Activated CD8-positive, alpha-beta memory T cell treated with anti-CD3 and anti-CD28 coated beads for 48 hours (primary cell): ENCODE measurements at regions not wholly inside any gene's neighbourhood (a gene's known extent, or its start where the extent isn't known, plus 50 kb on each side); places are given as distances from the start of the nearest gene placed in this dataset.
"Not testable (repeated sequence)": the region's sequence is repeated elsewhere in the genome, so short reads cannot be mapped to it uniquely, and the experiment has no call there.

Experiments used
- DNase-seq, 3 experiments: peaks; one replicate each; pipeline ENCODE4 v3.0.0-alpha.2; 2020; ENCODE audit warnings: low read depth in 2 of 3, low spot score in 2 of 3

- DNase-seq: no peak
Measured at GRCh38 chr2:2805263-2805662, 474.2 kb upstream of the MYT1L start.

DNA sequence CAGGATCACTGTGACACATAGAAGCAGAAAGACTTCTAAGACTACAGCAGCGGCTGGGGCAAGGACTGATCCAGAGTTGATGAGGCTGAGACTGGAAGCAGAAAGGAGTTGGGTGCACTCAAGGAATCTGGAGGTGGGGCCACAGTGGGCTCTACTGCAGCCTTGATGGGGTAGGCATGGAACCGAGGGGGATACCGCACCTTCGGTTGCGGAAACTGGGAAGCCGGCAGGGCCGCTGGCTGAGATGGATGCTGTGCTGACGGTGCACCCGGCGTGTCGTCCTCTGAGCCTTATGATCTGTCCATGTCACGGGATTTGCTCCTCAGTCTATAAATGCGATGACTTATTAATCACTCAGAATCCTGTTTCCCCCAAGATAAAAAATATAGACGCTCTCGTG is 473.5 kb upstream of the MYT1L start:
- DNase-seq: no peak

DNA sequence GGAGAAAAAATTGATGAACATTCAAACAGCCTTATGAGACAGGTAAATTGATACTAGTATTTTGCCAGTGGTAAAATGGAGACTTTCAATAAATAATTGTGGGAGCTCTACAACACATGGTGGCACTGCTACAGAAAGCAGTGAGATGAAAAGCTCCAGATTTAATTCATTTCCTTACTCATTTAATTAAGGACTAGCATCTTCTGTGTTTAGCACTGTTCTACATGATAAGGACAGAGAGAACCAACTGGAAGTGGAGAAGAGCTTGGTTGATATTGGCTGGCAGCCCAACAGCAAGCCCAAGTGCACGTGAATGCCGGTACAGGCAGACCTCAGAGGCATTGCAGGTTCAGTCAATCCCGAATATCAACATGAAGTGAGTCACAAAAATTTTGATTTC is 470.4 kb upstream of the MYT1L start:
- DNase-seq: no peak

- DNase-seq: no peak
Measured at GRCh38 chr2:2800697-2801096, 469.6 kb upstream of the MYT1L start.

DNA sequence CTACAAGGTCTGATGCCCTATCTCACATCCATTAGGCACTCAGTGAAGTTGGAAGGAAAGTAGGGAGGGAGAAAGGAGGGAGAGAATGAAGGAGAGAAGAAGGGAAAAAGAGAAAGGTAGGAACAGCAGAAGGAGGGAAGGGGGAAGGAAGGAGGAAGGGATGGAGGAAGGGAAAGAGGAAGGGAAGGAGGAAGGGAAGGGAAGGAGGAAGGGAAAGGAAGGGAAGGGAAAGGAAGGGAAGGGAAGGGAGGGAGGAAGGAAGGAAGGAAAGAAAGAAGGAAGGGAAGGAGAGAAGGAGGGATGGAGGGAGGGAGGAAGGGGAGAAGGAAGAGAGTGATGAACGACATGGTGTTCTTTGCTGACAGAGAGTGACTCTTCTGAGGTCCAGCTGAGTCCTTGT is 468.9 kb upstream of the MYT1L start:
- no peak for DNase-seq

DNA sequence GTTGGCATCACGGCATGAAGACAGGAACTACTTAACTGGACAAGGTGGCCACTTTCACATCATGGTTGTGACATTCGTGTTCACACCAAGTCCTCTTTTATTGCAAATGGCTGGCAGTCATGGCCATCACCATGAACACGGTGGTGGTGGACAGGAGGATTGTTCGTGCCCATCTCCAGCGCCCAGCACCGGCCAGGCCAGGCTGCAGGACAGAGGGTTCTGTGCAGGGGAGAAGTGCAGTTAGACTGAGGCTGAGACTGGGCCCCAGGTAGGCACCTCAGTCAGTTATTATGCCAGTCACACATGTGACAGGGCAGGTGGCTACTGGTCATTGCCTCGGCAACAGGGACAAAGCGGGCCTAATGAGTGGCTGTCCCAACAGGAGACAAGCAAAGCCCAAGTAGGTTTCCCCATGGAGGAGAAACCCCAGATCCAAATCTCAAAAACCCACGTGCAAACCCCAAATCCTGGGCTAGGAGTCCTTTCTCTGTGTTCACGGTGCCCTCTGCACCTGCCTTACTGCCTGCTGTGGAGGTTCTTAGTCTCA is 468.1 kb upstream of the MYT1L start:
- no peak for DNase-seq

GRCh38 chr2:2798337-2798736 is 467.3 kb upstream of the MYT1L start:
- no peak for DNase-seq

DNA sequence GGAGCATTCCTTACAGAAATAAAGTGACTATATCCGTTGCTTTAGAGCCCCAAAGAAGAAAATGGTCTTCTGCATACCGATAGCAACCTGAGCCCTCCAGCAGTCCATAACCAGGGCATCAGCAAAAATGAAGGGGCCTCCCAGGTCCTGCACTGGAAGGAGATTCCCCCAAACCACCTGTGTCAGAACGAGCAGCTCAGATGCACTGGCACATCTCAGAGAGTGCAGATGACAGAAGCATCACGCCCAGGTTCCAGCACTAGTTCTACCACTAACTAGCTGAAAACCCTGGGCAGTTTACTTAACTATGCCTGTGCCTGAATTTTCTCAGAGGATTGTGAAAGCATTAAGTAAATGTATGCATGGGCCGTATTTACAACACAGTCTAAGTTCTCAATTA is 466.7 kb upstream of the MYT1L start:
- DNase-seq: no peak

DNA sequence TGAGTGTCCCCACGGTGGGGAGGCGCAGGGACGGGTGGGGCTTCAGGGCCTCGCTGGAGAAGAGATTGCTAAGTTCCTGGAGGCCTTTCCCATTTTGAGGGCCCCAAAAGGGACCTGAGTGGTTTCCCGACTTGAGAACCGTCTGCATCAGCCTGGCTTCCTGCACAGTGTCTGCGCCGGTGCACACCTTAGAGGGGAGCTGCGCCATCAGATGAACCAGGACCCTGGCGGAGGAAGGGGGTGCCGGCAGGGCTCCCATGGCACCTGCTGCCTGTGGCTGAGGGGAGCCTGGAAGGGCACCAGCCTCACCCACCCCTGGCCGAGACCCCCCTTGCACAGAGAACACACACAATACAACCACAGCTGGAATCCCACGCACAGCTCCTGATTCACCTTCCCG is 465.1 kb upstream of the MYT1L start:
- no peak for DNase-seq

- no peak for DNase-seq
Measured at GRCh38 chr2:2795438-2796091, 464.5 kb upstream of the MYT1L start.

DNA sequence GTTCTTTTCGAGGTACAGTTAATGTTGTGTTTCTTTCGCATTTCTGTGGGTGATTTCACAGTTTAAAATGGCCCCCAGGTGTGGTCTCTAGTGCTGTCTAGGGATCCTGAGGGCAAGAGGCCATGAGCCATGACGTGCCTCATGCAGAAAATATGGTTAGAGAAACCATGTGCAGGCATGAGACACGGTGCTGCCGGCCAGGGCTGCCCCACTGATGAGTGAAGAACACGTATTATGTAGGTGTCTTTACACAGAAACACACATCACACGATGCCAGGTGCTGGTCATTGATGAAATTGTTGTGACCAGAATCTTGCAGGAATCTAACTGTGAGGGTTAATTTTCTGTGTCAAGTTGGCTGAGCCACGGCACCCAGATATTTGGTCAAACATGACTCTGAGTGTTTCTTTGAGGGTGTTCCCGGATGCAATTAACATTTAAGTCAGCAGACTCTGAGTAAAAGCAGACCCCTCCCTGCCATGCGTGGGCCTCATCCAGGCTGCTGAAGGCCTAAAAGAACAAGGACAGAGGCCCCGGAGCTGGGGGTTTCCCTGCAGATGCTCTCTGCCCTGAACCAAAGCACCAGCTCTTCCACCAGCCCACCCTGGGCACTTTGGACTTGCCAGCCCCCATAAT is 463.0 kb upstream of the MYT1L start:
- no peak for DNase-seq

- DNase-seq: no peak
Measured at GRCh38 chr2:2793514-2793913, 462.4 kb upstream of the MYT1L start.

GRCh38 chr2:2791606-2792005 is 460.5 kb upstream of the MYT1L start:
- no peak for DNase-seq

GRCh38 chr2:2791031-2791430 is 460.0 kb upstream of the MYT1L start:
- DNase-seq: no peak

DNA sequence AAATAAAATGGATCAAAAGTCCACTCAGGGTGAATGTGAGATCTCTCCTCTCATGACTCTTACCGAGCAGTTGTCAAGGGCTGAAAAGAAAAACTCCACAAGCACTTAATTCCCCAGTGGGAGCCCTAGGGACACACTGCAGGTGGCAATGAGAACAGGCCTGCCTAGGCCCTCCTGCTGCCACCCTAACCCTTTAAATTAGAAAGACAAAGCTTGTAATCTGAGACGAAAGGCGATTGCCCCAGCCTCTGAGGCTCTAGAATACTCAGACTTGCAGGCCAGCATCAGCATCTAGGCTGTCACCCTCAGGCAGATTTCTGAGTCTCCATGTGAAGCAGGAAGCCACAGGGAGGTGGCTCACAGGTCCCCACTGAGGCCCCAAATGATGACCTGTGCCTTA is 457.0 kb upstream of the MYT1L start:
- no peak for DNase-seq

GRCh38 chr2:2787301-2787907 is 456.3 kb upstream of the MYT1L start:
- no peak for DNase-seq

- DNase-seq: no peak
Measured at GRCh38 chr2:2782007-2782406, 450.9 kb upstream of the MYT1L start.

- DNase-seq: no peak
Measured at GRCh38 chr2:2779727-2780126, 448.7 kb upstream of the MYT1L start.

DNA sequence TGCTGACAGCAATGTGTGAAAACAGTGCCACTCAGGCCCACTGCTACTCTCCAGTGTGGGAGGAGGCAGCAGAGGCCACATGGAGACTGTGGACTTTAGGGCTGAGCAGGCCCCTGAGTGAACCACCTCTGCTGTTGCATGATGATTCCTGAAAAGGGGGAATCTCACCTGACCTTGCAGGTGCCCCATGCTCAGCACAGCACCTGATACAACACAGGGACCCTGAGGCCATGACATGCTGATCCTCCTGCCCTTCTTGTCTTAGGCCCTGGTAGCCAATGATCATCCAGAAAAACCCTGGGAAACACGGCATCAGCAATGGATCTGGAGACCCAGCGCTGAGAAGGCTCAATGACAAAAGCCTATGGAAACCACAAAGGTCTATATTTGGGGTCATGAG is 446.8 kb upstream of the MYT1L start:
- DNase-seq: no peak

DNA sequence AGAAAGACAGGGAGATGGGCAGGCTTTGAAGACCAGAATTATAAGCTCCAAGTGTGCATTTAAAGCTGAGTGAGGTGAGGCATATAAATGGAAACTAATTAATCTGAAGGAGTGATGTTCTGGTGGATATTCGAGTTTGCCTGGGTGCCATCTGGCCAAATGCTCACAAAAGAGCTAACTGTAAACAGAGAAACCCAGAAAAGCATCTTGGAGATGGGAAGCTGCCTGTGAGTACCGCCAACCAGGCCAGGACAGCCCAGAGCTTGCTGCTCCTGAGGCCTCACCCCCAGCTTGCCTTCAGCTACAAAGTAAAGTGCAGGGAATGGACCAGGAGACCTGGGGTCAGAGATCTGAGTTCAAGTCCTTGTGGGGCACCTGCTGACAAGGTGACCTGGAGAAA is 446.1 kb upstream of the MYT1L start:
- no peak for DNase-seq

DNA sequence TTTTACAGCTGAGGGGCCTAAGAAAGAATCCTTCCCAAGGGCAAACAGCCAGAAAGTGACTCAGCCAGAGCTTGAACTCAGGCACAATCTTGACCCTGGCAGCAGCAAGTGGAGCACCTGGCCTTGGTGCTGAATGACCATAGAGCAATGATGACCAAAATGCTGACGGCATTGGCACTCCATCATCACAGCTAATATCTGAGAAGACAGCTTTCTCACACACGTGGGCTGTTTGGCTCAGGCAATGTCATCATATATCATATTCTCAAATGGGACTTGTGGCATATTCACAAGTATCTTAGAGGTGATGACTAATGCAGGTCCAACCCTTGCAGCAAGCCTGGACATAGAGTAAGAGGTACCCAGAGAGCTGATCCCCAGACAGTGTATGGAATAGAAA is 443.9 kb upstream of the MYT1L start:
- no peak for DNase-seq

DNA sequence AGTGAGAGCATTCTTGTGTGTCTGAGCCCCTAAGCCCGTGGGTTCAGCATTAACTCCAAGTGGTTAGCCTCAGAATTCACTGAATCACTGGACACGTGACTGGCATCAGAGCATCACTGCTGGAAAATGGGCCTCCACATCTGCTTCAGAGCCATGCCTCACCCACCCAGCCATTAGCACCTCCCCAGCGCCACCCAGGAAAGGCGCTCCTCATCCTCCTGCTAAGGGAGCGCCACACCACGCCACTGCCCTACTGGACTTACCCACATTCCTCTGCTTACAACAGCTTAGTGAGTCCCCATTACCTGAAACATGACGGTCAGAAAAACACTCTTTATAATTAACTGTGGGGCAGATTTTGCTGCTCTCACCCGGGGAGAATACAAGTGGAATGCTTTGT is 442.6 kb upstream of the MYT1L start:
- DNase-seq: no peak

- DNase-seq: not testable (repeated sequence)
Measured at GRCh38 chr2:2773080-2773479, 442.0 kb upstream of the MYT1L start.
